ENCODE measurements at regions not wholly inside any gene's neighbourhood (a gene's known extent, or its start where the extent isn't known, plus 50 kb on each side); places are given as distances from the start of the nearest gene placed in this dataset.

- no peak for TF ChIP-seq ZNF462 (CRISPR knock-in tag; IDR thresholded peaks at IDR 0.05)
- no peak for TF ChIP-seq CTCF (conservative IDR thresholded peaks at IDR 0.05; ENCODE audit: low read depth in 2 of 2)
- TF ChIP-seq JUNB (IDR thresholded peaks at IDR 0.05; ENCODE audit: unreplicated experiment) = no peak
- no peak for TF ChIP-seq STAT1 (IDR thresholded peaks at IDR 0.05; ENCODE audit: unreplicated experiment)
- no peak for TF ChIP-seq EZH2 (IDR thresholded peaks at IDR 0.05; ENCODE audit: low read depth, unreplicated experiment)
- TF ChIP-seq POLR2AphosphoS5 (IDR thresholded peaks at IDR 0.05; ENCODE audit: low read depth) = no peak
- TF ChIP-seq CREB1 (CRISPR knock-in tag; IDR thresholded peaks at IDR 0.05; ENCODE audit: low read depth) = no peak
- no peak for TF ChIP-seq ETS1 (IDR thresholded peaks at IDR 0.05)
Measured at GRCh38 chr21:24118738-24119459, 1488.4 kb downstream of the MRPL39 start (continued).

Measured in GM23338 (cell line).